ENCODE measurements at regions not wholly inside any gene's neighbourhood (a gene's known extent, or its start where the extent isn't known, plus 50 kb on each side); places are given as distances from the start of the nearest gene placed in this dataset.
"Not testable (repeated sequence)": the region's sequence is repeated elsewhere in the genome, so short reads cannot be mapped to it uniquely, and the experiment has no call there.

- peak; percentile 49 for DNase-seq (ENCODE audit: low read depth, low spot score)
Measured at GRCh38 chr2:111365986-111366640, 245.4 kb downstream of the BCL2L11 start.

DNA sequence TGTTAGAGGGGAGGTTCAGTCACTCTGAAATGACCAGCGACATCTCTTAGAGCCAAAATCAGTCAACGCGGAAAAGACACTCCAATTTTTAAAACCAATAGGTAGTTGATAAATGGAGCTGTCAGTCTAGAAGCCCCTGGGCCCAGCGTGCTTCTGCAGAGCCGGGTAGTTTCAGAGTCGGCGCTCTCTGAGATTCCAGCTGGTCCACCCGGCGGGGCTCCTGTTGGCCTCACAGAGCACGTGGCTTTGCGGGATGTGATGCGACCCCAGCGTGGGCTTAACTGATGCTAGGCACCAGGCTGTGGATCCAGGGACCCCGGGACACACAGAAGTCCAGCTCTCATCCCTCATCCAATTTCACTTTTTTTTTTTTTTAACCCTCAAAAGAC lies 245.9 kb downstream of the BCL2L11 start:
- DNase-seq (ENCODE audit: low read depth, low spot score): not testable (repeated sequence)

- DNase-seq (ENCODE audit: low read depth, low spot score): not testable (repeated sequence)
Measured at GRCh38 chr2:111367080-111367479, 246.4 kb downstream of the BCL2L11 start.

GRCh38 chr2:111367871-111368270 lies 247.2 kb downstream of the BCL2L11 start:
- peak; percentile 58 for DNase-seq (ENCODE audit: low read depth, low spot score)

GRCh38 chr2:111368288-111368687 lies 247.6 kb downstream of the BCL2L11 start:
- not testable (repeated sequence) for DNase-seq (ENCODE audit: low read depth, low spot score)

DNA sequence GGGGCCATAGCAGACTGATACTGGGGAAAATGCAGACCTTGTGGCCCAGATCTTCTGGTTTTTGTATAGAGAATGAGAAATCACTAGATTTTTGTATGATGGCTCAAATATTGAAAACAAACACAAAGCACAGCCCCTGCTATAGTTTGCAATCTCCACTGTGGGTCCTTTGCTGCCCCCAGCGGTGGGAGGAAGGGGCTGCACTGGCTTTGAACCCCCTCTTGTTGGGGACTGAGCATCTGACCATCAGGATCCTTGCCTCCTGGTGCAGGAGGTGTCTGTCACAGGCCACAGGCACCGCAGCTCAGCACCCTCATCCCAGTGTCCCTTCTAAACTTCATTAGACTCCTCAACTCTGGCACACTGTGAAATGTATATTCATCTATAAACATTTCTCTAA lies 252.3 kb downstream of the BCL2L11 start:
- not testable (repeated sequence) for DNase-seq (ENCODE audit: low read depth, low spot score)

DNA sequence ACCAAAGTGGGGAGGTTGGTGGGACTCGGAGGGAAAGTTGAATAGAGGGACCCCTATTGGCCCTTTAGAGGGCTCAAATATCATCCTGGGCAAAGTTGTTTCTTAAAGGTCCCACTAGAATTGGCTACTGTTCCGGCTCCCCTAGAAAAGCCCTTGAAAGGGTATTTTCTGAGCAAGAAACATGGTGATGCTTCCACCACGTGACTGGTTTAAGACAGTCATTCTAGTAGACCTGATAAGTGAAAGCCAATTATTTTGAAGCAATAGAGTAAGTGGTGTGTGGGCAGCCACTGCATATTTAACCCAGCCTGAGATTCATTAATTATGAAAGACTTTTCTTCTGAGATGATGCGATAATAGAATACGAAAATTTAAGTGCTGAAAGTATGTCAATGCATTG lies 253.3 kb downstream of the BCL2L11 start:
- DNase-seq (ENCODE audit: low read depth, low spot score): not testable (repeated sequence)

- not testable (repeated sequence) for DNase-seq (ENCODE audit: low read depth, low spot score)
Measured at GRCh38 chr2:111374734-111375133, 254.0 kb downstream of the BCL2L11 start.

DNA sequence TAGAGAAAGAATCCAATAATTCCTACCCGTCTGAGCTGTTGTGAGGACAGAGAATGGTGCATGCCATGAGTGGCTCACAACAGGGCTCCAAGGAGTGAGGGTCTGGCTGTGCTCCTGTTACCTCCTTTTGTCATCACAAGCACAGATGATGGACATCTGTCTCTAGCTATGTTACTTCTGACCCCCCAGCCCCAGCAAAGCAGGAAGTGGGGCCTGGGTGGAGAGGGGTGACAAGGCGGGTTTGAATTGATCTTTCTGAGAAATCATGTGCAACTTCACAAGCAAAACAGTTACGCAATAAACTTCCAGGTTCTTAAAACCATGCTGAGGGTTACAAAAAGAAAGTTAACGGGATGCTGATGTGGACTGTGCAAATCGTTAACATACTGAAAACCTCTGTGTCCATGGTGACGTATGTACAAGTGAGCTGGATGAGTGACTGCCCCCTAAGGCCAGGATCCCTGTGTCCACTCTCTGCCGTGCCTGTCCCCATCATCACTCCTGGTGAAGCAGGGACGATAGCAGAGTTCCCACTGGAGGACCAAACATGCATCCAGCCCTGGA lies 254.7 kb downstream of the BCL2L11 start:
- not testable (repeated sequence) for DNase-seq (ENCODE audit: low read depth, low spot score)

- not testable (repeated sequence) for DNase-seq (ENCODE audit: low read depth, low spot score)
Measured at GRCh38 chr2:111376272-111376970, 255.7 kb downstream of the BCL2L11 start.

- peak; percentile 48 for DNase-seq (ENCODE audit: low read depth, low spot score)
Measured at GRCh38 chr2:111376971-111377352, 256.2 kb downstream of the BCL2L11 start.

- not testable (repeated sequence) for DNase-seq (ENCODE audit: low read depth, low spot score)
Measured at GRCh38 chr2:111377386-111377959, 256.8 kb downstream of the BCL2L11 start.

DNA sequence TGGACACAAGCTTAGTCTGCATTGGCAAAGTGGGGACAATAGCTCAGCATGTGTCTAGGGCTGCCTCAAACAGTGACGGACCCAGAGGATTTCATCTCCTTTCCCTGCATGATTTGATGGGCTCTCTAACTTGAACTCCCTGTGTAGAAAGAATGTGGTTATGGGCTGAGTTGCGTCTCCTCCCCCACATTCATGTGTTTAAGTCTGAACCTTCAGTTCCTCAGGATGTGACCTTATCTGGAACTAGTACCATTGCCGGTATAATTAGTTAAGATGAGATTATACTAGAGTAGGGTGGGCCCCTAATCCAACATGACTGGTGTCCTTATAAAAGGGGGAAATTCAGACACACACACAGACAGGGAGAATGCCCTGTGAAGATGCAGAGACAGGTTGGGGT lies 257.6 kb downstream of the BCL2L11 start:
- not testable (repeated sequence) for DNase-seq (ENCODE audit: low read depth, low spot score)

DNA sequence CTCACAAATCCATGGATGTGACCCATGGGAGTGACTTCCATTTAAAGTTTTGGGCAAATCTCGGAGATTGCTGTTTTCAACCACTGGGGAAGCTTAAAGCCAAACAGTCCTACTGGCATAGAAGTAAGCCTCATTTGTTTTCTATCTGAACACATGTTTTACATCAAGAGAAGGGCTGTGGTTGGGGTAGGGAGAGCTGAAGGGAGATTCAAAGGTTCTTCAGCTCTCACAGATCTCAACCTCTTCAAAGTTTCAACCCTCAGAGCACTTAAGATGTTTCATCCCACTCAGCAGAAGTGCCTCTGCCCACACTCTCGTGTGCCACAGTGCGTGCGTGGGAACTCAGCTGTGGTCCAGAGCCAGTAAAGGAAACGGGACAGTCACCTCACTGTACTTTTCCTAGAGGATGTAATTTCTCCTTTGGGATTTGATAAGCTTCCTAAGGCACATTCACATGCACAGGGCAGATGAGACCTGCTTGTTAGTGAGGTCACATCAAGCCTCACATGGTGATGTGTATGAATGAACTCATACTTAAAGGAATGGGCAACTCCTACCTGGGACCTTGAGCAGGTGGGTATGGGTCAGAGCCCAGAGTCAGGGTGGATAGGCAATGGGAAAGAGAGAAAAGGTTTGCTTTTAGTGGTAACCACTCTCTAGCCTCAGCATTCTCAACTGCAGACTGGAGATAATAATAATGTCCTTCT lies 260.2 kb downstream of the BCL2L11 start:
- DNase-seq (ENCODE audit: low read depth, low spot score): not testable (repeated sequence)

DNA sequence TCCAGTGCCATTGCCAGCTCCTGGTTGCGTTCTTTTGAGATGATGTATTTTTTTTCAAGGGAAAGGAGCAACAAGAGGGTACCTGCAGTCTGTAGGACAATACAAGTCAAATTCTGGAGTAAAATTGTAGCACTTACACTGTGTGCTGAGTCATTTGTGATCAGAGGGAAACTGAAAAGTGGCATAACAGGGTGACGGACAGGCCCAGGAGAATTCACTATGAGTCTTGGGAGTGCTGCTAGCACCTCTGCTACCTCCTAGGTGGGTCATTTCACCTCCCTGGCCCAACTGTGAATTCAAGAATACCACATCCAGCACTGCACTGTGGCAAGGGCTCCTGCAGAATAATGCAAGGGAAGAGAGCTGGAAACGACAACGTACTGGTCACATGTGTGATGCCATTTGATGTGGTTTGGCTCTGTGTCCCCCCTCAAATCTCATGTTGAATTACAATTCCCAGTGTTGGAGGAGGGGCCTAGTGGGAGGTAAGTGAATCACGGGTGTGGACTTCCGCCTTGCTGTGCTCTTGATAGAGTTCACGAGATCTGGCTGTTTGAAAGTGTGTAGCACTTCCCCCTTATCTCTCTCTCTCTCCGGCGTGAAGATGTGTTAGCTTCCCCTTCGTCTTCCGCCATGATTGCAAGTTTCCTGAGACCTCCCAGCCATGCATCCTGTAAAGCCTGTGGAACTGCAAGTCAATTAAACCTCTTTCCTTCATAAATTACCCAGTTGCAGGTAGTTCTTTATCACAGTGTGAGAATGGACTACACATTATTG lies 261.0 kb downstream of the BCL2L11 start:
- DNase-seq (ENCODE audit: low read depth, low spot score): not testable (repeated sequence)

GRCh38 chr2:111382507-111382906 lies 261.8 kb downstream of the BCL2L11 start:
- DNase-seq (ENCODE audit: low read depth, low spot score): not testable (repeated sequence)

- not testable (repeated sequence) for DNase-seq (ENCODE audit: low read depth, low spot score)
Measured at GRCh38 chr2:111383311-111383710, 262.6 kb downstream of the BCL2L11 start.

DNA sequence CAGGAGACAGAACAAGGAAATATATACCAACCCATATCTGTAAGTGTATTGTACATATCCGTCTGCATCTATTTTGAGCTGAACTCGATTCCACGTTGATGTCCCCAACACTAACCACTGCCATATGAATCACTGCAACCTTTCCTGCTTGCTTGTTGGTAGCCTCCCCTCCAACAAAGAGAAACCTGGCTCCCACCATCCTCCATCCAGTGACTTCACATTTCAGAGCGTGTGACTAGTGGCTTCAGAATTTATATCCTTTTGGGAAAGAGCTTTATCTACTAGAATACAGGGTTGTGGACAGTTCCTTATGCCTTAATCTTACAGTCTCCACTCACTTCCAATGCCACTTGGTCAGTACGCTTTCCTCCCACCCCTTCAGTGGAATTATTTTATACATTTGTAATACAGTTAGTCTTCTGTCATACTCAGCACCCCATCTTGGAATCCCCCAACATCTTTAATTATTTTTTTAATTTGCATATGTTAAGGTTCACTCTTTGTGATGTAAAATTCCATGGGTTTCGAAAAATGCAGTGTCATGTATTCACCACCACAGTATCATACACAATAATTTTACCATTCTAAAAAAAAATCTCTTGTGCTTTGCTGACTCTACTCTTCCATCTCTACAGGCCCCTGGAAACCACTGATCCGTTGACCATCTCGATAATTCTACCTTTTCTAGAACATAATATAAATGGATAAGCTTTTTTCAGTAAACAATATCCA lies 264.7 kb downstream of the BCL2L11 start:
- peak; percentile 11 for DNase-seq (ENCODE audit: low read depth, low spot score)

- DNase-seq (ENCODE audit: low read depth, low spot score): not testable (repeated sequence)
Measured at GRCh38 chr2:111390605-111391004, 269.9 kb downstream of the BCL2L11 start.

All from astrocyte of the hippocampus (primary cell).